ENCODE measurements at regions not wholly inside any gene's neighbourhood (a gene's known extent, or its start where the extent isn't known, plus 50 kb on each side); places are given as distances from the start of the nearest gene placed in this dataset.

DNA sequence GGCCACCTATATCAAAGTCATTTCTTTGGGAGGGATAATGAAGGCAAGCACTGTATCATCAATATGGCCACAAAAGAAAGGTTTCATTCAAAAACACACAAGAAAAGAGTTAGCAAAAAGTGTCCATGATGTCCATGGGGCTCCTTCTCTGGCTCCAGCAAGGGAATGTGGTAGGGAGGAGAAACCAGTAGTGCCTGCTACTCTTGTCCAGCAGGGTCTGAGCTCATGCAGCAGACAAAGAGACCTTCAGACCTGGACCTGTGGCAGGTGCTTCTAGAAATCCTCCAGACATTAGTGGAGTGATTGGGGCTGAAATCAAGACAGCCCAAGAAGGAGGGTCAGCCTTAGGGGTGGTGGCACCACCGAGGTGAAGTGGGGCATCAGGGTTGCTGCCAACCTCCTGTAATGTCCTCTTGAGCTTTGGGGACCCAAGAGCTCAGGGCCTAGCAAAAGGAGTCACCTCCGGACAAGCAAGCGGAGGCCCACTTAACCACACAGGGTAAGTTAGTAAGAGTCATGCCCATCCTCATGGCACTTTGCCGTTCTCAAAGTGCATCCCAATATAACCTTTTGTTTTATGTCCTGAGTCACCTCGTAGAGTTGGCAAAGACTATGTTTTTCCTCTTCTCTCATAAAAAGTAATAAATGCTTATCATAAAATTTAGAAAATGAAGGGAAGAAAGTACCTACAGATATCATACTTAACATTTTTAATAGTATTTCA, 112.6 kb upstream of the YPEL5 start:
- H3K27ac ChIP-seq: no peak overlapping the region
- H3K4me3 ChIP-seq: no peak overlapping the region
- WGBS: 76% methylated on average over 5 of the region's 5 CpGs

DNA sequence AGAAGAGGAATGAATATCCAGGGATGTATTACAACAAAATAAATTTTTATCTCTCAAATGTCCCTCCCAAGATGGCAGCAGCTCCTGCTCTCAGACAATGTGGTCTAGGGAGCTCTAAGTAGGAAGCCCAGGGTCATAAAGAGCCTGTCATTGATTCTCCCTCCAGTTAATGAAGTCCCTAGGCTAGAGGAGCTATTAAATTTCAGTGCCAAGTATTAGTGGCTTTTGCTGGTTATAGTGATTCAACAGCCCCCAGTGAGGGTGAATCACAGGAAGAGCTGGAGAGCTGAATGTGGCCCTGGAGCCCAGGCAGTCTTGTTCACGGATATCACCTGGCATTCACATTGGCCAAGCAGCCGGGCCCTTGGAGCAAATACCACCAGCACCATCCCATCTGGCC, 109.8 kb upstream of the YPEL5 start:
- no peak for DNase-seq (ENCODE audit: low spot score in 2 of 2)
- H3K4me3 ChIP-seq: no peak overlapping the region
- no peaks in the 10 kb centered on the region for H3K36me3 ChIP-seq
- 90% methylated on average over 2 of the region's 2 CpGs for WGBS
- no peak overlapping the region for H3K27ac ChIP-seq
- H3K9me3 ChIP-seq: no peaks in the 10 kb centered on the region
- H3K4me1 ChIP-seq: no peaks in the 10 kb centered on the region
- no peaks in the 10 kb centered on the region for H3K27me3 ChIP-seq
- TF ChIP-seq, protein P1, sequence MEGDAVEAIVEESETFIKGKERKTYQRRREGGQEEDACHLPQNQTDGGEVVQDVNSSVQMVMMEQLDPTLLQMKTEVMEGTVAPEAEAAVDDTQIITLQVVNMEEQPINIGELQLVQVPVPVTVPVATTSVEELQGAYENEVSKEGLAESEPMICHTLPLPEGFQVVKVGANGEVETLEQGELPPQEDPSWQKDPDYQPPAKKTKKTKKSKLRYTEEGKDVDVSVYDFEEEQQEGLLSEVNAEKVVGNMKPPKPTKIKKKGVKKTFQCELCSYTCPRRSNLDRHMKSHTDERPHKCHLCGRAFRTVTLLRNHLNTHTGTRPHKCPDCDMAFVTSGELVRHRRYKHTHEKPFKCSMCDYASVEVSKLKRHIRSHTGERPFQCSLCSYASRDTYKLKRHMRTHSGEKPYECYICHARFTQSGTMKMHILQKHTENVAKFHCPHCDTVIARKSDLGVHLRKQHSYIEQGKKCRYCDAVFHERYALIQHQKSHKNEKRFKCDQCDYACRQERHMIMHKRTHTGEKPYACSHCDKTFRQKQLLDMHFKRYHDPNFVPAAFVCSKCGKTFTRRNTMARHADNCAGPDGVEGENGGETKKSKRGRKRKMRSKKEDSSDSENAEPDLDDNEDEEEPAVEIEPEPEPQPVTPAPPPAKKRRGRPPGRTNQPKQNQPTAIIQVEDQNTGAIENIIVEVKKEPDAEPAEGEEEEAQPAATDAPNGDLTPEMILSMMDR (IDR thresholded peaks at IDR 0.05): no peak
- TF ChIP-seq EP300 (IDR thresholded peaks at IDR 0.05) (no peak), POLR2AphosphoS5 (IDR thresholded peaks at IDR 0.05) (no peak), POLR2A (IDR thresholded peaks at IDR 0.05) (no peak)

More for the DNA sequence above, 112.6 kb upstream of the YPEL5 start:
- TF ChIP-seq, protein P1 (IDR thresholded peaks at IDR 0.05): no peak
- TF ChIP-seq POLR2AphosphoS5 (IDR thresholded peaks at IDR 0.05) (no peak), EP300 (IDR thresholded peaks at IDR 0.05) (no peak), POLR2A (IDR thresholded peaks at IDR 0.05) (no peak)
- Histone ChIP-seq H3K36me3 (no peaks in the 10 kb centered on the region), H3K4me1 (peaks cover 7% of the 10 kb centered on the region), H3K27me3 (peaks cover 3% of the 10 kb centered on the region), H3K9me3 (no peaks in the 10 kb centered on the region)
- DNase-seq (ENCODE audit: low spot score in 2 of 2): no peak

DNA sequence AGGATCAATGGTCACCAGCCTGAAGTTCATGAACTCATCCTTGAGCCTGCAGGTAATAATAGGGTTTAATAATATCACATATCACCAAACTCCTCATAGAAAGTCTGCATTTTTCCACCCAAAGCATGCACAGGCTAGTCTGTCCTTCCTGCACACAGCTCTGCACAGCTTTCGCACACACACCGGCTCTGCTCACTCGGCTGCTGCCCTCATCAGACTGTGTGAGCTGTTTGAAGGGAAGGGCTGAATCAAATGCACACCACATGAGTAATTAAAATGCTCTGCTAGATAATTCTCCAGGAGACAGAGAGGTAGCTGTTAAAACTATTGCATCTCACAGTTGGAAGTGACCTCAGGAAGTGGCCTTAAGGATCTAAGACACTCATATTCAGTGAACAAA, 108.4 kb upstream of the YPEL5 start:
- no peaks in the 10 kb centered on the region for H3K4me1 ChIP-seq
- no peak overlapping the region for H3K4me3 ChIP-seq
- H3K27ac ChIP-seq: no peak overlapping the region
- no peaks in the 10 kb centered on the region for H3K36me3 ChIP-seq
- DNase-seq (ENCODE audit: low spot score in 2 of 2): no peak
- no peaks in the 10 kb centered on the region for H3K9me3 ChIP-seq
- WGBS: 51% methylated on average over 3 of the region's 3 CpGs
- TF ChIP-seq EP300 (IDR thresholded peaks at IDR 0.05) (no peak), POLR2A (IDR thresholded peaks at IDR 0.05) (no peak), POLR2AphosphoS5 (IDR thresholded peaks at IDR 0.05) (no peak)
- TF ChIP-seq, protein P1 (IDR thresholded peaks at IDR 0.05): no peak
- H3K27me3 ChIP-seq: no peaks in the 10 kb centered on the region

DNA sequence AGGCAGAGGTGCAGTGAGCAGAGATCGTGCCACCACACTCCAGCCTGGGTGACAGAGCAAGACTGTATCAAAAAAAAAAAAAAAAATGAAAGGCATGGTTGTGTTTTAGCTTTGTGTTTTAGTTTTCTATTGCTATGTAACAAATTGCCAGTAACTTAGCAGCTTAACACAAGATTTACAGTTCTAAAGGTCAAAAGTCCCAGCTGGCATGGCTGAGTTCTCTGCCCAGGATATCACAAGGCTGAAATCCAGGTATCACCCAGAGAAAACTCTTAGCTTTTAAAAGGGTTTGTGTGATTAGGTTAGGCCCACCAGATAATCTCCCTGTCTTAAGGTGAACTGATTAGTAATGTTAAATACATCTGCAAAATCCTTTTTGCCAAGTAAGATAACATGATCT, 107.7 kb upstream of the YPEL5 start:
- no peaks in the 10 kb centered on the region for H3K27me3 ChIP-seq
- no peak overlapping the region for H3K4me3 ChIP-seq
- DNase-seq (ENCODE audit: low spot score in 2 of 2): no peak
- no peaks in the 10 kb centered on the region for H3K36me3 ChIP-seq
- H3K4me1 ChIP-seq: no peaks in the 10 kb centered on the region
- TF ChIP-seq POLR2A (IDR thresholded peaks at IDR 0.05): no peak
- TF ChIP-seq EP300 (IDR thresholded peaks at IDR 0.05): no peak
- no peak for TF ChIP-seq POLR2AphosphoS5 (IDR thresholded peaks at IDR 0.05)
- TF ChIP-seq, protein P1 (IDR thresholded peaks at IDR 0.05): no peak
- WGBS: 69% methylated on average over 1 of the region's 1 CpG
- H3K27ac ChIP-seq: no peak overlapping the region
- H3K9me3 ChIP-seq: no peaks in the 10 kb centered on the region

DNA sequence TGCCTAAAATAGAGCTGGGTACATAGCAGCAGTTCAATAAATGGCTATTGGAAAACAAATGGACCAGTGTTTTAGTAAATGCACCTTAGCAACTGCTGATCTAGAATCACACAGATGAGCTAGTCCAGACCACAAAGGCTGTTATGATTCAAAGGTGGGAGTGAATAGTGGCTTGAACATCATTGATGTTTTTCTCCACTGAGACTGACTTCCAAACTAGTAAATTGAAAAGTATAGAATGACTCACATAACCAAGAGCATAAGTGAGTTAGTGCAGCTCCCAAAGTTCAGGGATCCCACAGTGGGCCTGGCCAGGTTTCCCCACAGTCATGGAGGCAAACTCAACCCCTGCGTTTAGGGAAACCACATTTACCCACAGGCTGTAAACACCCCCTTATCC, 106.7 kb upstream of the YPEL5 start:
- no peaks in the 10 kb centered on the region for H3K4me1 ChIP-seq
- TF ChIP-seq EP300 (IDR thresholded peaks at IDR 0.05) (no peak), POLR2A (IDR thresholded peaks at IDR 0.05) (no peak), POLR2AphosphoS5 (IDR thresholded peaks at IDR 0.05) (no peak)
- TF ChIP-seq, protein P1 (IDR thresholded peaks at IDR 0.05): no peak
- DNase-seq (ENCODE audit: low spot score in 2 of 2): no peak
- 78% methylated on average over 1 of the region's 1 CpG for WGBS
- H3K36me3 ChIP-seq: no peaks in the 10 kb centered on the region
- no peaks in the 10 kb centered on the region for H3K9me3 ChIP-seq
- H3K27ac ChIP-seq: no peak overlapping the region
- no peak overlapping the region for H3K4me3 ChIP-seq
- no peaks in the 10 kb centered on the region for H3K27me3 ChIP-seq
